ENCODE measurements at regions not wholly inside any gene's neighbourhood (a gene's known extent, or its start where the extent isn't known, plus 50 kb on each side); places are given as distances from the start of the nearest gene placed in this dataset.

DNA sequence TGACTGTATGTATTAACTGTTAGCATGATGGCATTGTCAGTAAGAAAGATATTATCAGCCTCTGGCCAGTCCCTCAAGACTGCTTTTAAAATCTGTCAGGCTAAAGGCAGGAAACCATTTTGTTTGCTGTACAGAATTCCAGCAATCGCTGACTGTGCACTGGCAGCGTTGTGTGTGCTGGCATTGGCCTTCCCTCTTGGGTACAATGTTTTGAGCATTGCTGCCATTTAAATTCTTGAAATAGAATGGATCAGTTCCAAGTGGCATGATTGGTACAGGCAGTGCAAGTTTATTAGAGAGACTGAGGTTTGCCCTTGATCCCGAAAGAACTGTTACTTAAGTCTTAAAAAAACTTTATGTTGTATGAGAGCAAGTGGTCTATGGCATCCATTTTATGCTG lies 788.7 kb downstream of the OTOL1 start:
- TF ChIP-seq POLR2A (IDR thresholded peaks at IDR 0.05) (no peak), EP300 (IDR thresholded peaks at IDR 0.05) (no peak)
- TF ChIP-seq, protein P1, sequence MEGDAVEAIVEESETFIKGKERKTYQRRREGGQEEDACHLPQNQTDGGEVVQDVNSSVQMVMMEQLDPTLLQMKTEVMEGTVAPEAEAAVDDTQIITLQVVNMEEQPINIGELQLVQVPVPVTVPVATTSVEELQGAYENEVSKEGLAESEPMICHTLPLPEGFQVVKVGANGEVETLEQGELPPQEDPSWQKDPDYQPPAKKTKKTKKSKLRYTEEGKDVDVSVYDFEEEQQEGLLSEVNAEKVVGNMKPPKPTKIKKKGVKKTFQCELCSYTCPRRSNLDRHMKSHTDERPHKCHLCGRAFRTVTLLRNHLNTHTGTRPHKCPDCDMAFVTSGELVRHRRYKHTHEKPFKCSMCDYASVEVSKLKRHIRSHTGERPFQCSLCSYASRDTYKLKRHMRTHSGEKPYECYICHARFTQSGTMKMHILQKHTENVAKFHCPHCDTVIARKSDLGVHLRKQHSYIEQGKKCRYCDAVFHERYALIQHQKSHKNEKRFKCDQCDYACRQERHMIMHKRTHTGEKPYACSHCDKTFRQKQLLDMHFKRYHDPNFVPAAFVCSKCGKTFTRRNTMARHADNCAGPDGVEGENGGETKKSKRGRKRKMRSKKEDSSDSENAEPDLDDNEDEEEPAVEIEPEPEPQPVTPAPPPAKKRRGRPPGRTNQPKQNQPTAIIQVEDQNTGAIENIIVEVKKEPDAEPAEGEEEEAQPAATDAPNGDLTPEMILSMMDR (IDR thresholded peaks at IDR 0.05) = no peak

All from tibial nerve (tissue), 4 donors.